Esophagus muscularis mucosa (tissue), 4 donors: ENCODE measurements at regions not wholly inside any gene's neighbourhood (a gene's known extent, or its start where the extent isn't known, plus 50 kb on each side); places are given as distances from the start of the nearest gene placed in this dataset.

Experiments
- EP300 ChIP-seq: sonication (generic); formaldehyde crosslinking; IDR thresholded peaks from one replicate; pipeline ENCODE4 v1.6.1; 2017; ENCODE audit warnings: antibody characterized with exemption
- POLR2A ChIP-seq: fragments of 450-650 bp; IDR thresholded peaks from one replicate; pipeline ENCODE4 v1.6.1; 2017; ENCODE audit warnings: antibody characterized with exemption, moderate library complexity, mild to moderate bottlenecking, low read depth
- TF ChIP-seq, protein P1 (sequence below), 3 experiments: fragments of 200-600 bp in 2 of 3; fragments of 450-650 bp in 1 of 3; sonication (generic) in 2 of 3; IDR thresholded peaks; one replicate each; pipeline ENCODE4 v1.5.1; 2017 to 2019; ENCODE audit warnings: antibody characterized with exemption in 3 of 3, mild to moderate bottlenecking in 2 of 3, moderate library complexity in 1 of 3

DNA sequence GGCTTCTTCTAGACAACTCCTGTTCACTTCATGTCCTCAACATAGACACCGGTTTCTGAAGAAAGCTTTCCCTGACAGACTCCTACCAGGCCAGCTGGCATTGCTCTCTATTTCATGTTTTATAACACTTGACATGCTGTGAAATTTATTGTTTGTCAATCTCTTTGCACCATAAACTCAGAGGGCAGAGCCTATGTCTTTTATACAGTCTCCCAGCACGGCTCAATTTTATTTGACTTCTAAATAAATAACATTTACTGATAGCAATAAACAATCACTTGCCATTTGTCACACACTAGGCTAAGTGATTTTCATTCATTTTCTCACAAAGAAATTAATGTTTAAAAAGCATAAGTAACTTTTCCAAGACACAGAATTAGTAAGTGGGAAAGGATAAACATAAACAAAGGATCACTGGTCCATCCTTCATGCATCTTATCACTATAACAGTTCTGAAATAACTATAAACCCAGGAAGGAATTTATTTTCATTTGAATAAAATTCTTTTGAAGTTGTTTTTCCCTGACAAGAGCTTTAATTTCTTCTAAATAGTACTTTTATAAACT, 577.6 kb downstream of the TECRL start:
- TF ChIP-seq, protein P1, sequence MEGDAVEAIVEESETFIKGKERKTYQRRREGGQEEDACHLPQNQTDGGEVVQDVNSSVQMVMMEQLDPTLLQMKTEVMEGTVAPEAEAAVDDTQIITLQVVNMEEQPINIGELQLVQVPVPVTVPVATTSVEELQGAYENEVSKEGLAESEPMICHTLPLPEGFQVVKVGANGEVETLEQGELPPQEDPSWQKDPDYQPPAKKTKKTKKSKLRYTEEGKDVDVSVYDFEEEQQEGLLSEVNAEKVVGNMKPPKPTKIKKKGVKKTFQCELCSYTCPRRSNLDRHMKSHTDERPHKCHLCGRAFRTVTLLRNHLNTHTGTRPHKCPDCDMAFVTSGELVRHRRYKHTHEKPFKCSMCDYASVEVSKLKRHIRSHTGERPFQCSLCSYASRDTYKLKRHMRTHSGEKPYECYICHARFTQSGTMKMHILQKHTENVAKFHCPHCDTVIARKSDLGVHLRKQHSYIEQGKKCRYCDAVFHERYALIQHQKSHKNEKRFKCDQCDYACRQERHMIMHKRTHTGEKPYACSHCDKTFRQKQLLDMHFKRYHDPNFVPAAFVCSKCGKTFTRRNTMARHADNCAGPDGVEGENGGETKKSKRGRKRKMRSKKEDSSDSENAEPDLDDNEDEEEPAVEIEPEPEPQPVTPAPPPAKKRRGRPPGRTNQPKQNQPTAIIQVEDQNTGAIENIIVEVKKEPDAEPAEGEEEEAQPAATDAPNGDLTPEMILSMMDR (IDR thresholded peaks at IDR 0.05) = no peak
- no peak for TF ChIP-seq POLR2A
- TF ChIP-seq EP300 = no peak
